ENCODE measurements at regions not wholly inside any gene's neighbourhood (a gene's known extent, or its start where the extent isn't known, plus 50 kb on each side); places are given as distances from the start of the nearest gene placed in this dataset.

DNA sequence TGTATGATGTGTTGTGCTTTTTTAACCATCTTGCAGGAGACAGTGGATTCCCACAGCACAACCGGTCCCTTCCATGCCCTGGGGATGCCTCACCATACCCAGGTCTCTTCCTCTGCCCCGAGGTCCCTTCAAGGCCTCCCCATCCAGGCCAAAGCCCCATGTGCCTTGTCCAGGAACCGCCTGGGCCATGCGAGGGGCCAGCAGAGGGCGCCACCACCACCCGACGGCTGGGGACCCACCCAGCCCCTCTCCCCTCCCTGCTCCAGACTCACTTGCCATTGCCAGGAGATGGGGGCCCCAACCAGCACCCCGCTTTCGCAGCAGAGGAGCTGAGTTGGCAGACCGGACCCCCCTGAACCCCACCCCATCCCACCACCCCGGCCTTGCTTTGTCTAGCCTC is 485.5 kb downstream of the TRAM1L1 start:
- H3K4me1 ChIP-seq: no peaks in the 10 kb centered on the region
- DNase-seq (peak in 1 of 5 donors; percentile 27), ATAC-seq (no peak)
- no peaks in the 10 kb centered on the region for H3K27me3 ChIP-seq
- intact Hi-C loops (cut with DNase I): no loop called here
- H3K36me3 ChIP-seq: no peaks in the 10 kb centered on the region
- WGBS, 4 donors: 77 to 84% (median 79%) methylated on average over 11 of the region's 11 CpGs
- no peak overlapping the region for H3K27ac ChIP-seq
- TF ChIP-seq POLR2A (IDR thresholded peaks at IDR 0.05): no peak
- TF ChIP-seq, protein P1, sequence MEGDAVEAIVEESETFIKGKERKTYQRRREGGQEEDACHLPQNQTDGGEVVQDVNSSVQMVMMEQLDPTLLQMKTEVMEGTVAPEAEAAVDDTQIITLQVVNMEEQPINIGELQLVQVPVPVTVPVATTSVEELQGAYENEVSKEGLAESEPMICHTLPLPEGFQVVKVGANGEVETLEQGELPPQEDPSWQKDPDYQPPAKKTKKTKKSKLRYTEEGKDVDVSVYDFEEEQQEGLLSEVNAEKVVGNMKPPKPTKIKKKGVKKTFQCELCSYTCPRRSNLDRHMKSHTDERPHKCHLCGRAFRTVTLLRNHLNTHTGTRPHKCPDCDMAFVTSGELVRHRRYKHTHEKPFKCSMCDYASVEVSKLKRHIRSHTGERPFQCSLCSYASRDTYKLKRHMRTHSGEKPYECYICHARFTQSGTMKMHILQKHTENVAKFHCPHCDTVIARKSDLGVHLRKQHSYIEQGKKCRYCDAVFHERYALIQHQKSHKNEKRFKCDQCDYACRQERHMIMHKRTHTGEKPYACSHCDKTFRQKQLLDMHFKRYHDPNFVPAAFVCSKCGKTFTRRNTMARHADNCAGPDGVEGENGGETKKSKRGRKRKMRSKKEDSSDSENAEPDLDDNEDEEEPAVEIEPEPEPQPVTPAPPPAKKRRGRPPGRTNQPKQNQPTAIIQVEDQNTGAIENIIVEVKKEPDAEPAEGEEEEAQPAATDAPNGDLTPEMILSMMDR (IDR thresholded peaks at IDR 0.05): no peak
- no peak overlapping the region for H3K4me3 ChIP-seq
- H3K9me3 ChIP-seq: peaks cover 0 to 6% (median 0%) of the 10 kb centered on the region in 12 donors

DNA sequence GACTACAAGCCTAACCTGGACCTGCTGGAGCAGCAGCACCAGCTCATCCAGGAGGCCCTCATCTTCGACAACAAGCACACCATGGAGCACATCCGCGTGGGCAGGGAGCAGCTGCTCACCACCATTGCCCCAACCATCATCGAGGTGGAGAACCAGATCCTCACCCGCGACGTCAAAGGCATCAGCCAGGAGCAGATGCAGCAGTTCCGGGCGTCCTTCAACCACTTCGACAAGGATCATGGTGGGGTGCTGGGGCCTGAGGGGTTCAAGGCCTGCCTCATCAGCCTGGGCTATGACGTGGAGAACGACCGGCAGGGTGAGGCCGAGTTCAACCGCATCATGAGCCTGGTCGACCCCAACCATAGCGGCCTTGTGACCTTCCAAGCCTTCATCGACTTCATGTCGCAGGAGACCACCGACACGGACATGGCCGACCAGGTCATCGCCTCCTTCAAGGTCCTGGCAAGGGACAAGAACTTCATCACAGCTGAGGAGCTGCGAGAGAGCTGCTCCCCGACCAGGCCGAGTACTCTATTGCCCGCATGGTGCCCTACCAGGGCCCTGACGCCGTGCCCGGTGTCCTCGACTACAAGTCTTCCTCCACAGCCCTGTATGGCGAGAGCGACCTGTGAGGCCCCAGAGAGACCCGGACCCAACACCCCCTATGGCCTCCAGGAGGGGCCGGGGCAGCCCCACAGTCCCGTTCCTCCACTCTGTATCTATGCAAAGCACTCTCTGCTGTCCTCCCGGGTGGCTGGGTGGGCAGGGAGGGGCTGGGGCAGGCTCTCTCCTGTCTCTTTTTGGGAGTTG is 486.2 kb downstream of the TRAM1L1 start:
- peak in 2 of 5 donors; percentile 15 to 32 for DNase-seq
- no peak for TF ChIP-seq POLR2A (IDR thresholded peaks at IDR 0.05)
- TF ChIP-seq, protein P1 (IDR thresholded peaks at IDR 0.05): no peak
- no peak for ATAC-seq

DNA sequence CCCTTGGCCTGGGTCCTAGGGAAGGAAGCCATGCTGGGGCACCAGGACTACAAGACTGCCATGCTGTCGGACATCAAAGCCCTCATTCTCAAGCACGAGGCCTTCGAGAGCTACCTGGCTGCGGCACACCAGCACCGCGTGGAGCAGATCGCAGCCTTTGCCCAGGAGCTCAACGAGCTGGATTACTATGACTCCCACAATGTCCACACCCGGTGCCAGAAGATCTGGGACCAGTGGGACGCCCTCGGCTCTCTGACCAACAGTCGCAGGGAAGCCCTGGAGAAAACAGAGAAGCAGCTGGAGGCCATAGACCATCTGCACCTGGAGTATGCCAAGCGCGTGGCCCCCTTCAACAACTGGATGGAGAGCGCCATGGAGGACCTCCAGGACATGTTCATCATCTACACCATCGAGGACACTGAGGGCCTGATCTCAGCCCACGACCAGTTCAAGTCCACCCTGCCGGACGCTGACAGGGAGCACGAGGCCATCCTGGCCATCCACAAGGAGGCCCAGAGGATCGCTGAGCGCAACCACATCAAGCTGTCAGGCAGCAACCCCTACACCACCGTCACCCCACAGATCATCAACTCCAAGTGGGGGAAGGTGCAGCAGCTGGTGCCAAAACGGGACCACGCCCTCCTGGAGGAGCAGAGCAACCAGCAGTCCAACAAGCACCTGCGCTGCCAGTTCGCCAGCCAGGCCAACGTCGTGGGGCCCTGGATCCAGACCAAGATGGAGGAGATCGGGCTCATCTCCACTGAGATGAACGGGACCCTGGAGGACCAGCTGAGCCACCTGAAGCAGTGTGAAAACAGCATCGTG is 487.0 kb downstream of the TRAM1L1 start:
- DNase-seq: peak in 1 of 5 donors; percentile 30
- no peak overlapping the region for H3K27ac ChIP-seq
- 92 to 94% (median 93%) methylated on average over 19 to 32 of the region's 32 CpGs for WGBS, 4 donors
- H3K27me3 ChIP-seq: no peaks in the 10 kb centered on the region
- no peak for ATAC-seq
- H3K4me3 ChIP-seq: no peak overlapping the region
- H3K4me1 ChIP-seq: no peaks in the 10 kb centered on the region
- TF ChIP-seq, protein P1 (IDR thresholded peaks at IDR 0.05): no peak
- intact Hi-C loops (cut with DNase I): no loop called here
- peaks cover 0 to 6% (median 0%) of the 10 kb centered on the region in 12 donors for H3K9me3 ChIP-seq
- no peaks in the 10 kb centered on the region for H3K36me3 ChIP-seq

More for the DNA sequence above, 486.2 kb downstream of the TRAM1L1 start:
- H3K27ac ChIP-seq: no peak overlapping the region
- H3K27me3 ChIP-seq: no peaks in the 10 kb centered on the region
- peaks cover 0 to 6% (median 0%) of the 10 kb centered on the region in 12 donors for H3K9me3 ChIP-seq
- WGBS, 4 donors: 95 to 97% (median 97%) methylated on average over 23 to 37 of the region's 37 CpGs
- H3K4me1 ChIP-seq: no peaks in the 10 kb centered on the region
- H3K36me3 ChIP-seq: no peaks in the 10 kb centered on the region
- no peak overlapping the region for H3K4me3 ChIP-seq
- intact Hi-C loops (cut with DNase I): no loop called here

DNA sequence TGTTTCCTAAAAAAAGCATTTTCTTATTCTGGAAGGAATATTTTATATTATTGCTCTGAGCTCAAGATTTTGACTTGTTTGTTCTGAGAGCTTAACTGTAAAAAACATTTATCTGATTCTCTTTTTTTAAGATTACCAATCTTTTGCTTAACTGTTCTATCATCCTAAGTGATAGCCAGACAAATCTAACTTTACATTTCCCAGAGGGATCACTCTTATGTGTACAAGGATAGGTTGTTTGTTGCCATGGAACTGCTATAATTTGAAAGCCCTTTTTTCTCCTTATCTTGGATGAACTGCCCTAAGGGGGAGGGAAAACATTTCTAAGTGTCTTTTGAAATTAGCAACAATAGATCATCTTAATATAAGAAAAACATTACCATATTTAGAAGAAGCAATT is 494.7 kb downstream of the TRAM1L1 start:
- intact Hi-C loops (cut with DNase I): no loop called here
- H3K4me1 ChIP-seq: no peaks in the 10 kb centered on the region
- TF ChIP-seq, protein P1 (IDR thresholded peaks at IDR 0.05): no peak
- no peak for TF ChIP-seq POLR2A (IDR thresholded peaks at IDR 0.05)
- no peaks in the 10 kb centered on the region for H3K36me3 ChIP-seq
- ATAC-seq (no peak), DNase-seq (no peak)
- no peaks in the 10 kb centered on the region for H3K27me3 ChIP-seq
- peaks cover 0 to 3% (median 0%) of the 10 kb centered on the region in 12 donors for H3K9me3 ChIP-seq
- H3K4me3 ChIP-seq: no peak overlapping the region
- H3K27ac ChIP-seq: no peak overlapping the region

All from heart left ventricle (tissue), 16 donors.